HL-60 (cell line): ENCODE measurements at regions not wholly inside any gene's neighbourhood (a gene's known extent, or its start where the extent isn't known, plus 50 kb on each side); places are given as distances from the start of the nearest gene placed in this dataset.

ENCODE experiments used
- DNase-seq, 2 experiments: peaks; one replicate each; pipeline ENCODE4 v3.0.0-alpha.2; 2010 to 2020; ENCODE audit warnings: low read depth in 1 of 2, low spot score in 1 of 2
- H3K27ac ChIP-seq: fragments of 250-450 bp; sonication (Bioruptor Pico); replicated peaks from 2 replicates; pipeline ENCODE4 v1.5.1; 2020; ENCODE audit warnings: mild to moderate bottlenecking, moderate library complexity
- H3K27me3 ChIP-seq: fragments of 250-450 bp; sonication (Bioruptor Pico); 2 replicates; pipeline ENCODE4 v1.5.1; 2021; ENCODE audit warnings: mild to moderate bottlenecking, moderate library complexity; ENCODE audit not compliant: insufficient read depth, poor library complexity, severe bottlenecking
- H3K4me3 ChIP-seq: replicated peaks from 2 replicates; pipeline ENCODE4 v1.5.1; 2011; ENCODE audit warnings: mild to moderate bottlenecking, control low read depth, low read length; ENCODE audit not compliant: insufficient read depth
- GABPA ChIP-seq: IDR thresholded peaks from 2 replicates; pipeline ENCODE4 v1.6.1; 2012; ENCODE audit warnings: low read depth
- POLR2AphosphoS5 ChIP-seq: IDR thresholded peaks from 2 replicates; pipeline ENCODE4 v1.6.1; 2012; ENCODE audit warnings: low read depth
- SPI1 ChIP-seq: IDR thresholded peaks from 2 replicates; pipeline ENCODE4 v1.6.1; 2012; ENCODE audit warnings: low read depth, mild to moderate bottlenecking, borderline replicate concordance
- TF ChIP-seq, protein P1 (sequence below): IDR thresholded peaks from 2 replicates; pipeline ENCODE4 v1.6.1; 2012; ENCODE audit warnings: low read depth; ENCODE audit not compliant: insufficient replicate concordance
- TF ChIP-seq, protein P2 (sequence below): IDR thresholded peaks from one replicate; pipeline ENCODE4 v1.5.1; 2011; ENCODE audit warnings: low read length, control low read depth, inconsistent platforms; ENCODE audit not compliant: insufficient read depth

DNA sequence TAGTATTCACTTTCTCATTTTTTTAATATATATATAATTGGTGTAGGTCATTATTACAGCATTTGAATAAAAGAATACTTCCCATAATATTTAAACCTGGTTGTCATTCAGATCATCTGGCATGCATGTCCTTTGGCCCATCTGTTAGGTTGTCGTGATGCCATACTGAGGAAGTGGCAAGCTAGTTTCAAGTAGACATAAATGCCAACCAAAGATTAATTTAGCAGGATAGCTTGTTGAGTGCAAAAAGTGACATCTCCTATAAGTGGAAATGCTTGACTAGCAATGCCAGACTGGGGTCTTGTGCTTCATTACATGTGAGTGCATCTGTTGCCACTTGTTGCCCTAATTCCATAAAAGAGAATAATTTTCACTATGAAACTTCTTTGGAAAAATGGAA lies 1044.7 kb downstream of the GRIK2 start:
- no peaks in the 10 kb centered on the region for H3K27me3 ChIP-seq
- H3K4me3 ChIP-seq: no peak overlapping the region
- TF ChIP-seq GABPA (no peak), SPI1 (no peak), POLR2AphosphoS5 (no peak)
- TF ChIP-seq, protein P1, sequence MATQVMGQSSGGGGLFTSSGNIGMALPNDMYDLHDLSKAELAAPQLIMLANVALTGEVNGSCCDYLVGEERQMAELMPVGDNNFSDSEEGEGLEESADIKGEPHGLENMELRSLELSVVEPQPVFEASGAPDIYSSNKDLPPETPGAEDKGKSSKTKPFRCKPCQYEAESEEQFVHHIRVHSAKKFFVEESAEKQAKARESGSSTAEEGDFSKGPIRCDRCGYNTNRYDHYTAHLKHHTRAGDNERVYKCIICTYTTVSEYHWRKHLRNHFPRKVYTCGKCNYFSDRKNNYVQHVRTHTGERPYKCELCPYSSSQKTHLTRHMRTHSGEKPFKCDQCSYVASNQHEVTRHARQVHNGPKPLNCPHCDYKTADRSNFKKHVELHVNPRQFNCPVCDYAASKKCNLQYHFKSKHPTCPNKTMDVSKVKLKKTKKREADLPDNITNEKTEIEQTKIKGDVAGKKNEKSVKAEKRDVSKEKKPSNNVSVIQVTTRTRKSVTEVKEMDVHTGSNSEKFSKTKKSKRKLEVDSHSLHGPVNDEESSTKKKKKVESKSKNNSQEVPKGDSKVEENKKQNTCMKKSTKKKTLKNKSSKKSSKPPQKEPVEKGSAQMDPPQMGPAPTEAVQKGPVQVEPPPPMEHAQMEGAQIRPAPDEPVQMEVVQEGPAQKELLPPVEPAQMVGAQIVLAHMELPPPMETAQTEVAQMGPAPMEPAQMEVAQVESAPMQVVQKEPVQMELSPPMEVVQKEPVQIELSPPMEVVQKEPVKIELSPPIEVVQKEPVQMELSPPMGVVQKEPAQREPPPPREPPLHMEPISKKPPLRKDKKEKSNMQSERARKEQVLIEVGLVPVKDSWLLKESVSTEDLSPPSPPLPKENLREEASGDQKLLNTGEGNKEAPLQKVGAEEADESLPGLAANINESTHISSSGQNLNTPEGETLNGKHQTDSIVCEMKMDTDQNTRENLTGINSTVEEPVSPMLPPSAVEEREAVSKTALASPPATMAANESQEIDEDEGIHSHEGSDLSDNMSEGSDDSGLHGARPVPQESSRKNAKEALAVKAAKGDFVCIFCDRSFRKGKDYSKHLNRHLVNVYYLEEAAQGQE: no peak
- TF ChIP-seq, protein P2, sequence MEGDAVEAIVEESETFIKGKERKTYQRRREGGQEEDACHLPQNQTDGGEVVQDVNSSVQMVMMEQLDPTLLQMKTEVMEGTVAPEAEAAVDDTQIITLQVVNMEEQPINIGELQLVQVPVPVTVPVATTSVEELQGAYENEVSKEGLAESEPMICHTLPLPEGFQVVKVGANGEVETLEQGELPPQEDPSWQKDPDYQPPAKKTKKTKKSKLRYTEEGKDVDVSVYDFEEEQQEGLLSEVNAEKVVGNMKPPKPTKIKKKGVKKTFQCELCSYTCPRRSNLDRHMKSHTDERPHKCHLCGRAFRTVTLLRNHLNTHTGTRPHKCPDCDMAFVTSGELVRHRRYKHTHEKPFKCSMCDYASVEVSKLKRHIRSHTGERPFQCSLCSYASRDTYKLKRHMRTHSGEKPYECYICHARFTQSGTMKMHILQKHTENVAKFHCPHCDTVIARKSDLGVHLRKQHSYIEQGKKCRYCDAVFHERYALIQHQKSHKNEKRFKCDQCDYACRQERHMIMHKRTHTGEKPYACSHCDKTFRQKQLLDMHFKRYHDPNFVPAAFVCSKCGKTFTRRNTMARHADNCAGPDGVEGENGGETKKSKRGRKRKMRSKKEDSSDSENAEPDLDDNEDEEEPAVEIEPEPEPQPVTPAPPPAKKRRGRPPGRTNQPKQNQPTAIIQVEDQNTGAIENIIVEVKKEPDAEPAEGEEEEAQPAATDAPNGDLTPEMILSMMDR: no peak
- no peak for DNase-seq
- H3K27ac ChIP-seq: no peak overlapping the region

DNA sequence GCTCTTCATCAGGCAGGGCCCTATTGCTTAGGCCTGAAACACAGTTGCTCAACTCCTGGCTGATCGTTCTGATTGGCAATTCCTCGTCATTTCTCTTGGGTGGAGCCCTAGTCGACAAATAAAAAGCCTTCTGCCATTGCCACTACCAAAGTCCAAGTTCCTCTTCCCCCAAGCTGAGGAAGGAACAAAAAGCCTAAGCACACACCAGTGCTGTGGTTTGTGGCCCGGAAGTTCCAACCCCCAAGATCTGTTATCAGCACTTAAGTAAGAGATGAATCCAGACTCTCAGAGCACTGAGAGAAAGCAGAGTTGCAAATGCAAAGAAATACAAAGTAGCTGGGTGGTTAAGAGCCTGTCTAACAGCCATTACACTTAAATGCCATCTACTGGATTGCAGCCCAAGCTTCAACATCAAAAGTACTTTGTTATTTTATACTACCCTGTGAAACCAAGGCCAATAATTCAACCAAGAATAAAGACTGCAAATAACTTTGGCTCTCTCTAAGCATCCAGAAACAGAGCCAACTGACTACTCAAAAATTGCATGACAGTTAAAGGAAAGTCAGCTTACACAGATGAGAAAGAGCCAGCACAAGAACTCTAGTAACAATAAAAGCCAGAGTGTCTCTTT lies 1024.0 kb downstream of the GRIK2 start:
- H3K4me3 ChIP-seq: no peak overlapping the region
- H3K27ac ChIP-seq: peak overlapping the region; percentile 77
- DNase-seq: peak; percentile 77 to 95

DNA sequence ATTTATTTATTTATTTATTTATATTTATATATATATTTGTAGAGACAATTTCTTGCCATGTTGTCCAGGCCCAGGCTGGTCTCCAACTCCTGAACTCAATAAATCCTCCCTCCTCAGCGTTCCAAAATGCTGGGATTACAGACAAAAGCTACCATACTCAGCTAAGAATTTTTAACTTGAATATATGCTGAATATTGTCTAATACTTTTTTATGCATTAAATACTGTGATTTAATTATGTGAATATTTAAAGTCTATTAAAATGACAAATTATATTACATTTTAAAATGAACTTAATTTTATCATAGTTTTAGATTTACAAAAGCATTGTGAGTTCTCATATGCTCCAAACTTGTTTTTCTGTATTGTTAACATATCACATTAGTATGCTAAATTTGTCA lies 1022.4 kb downstream of the GRIK2 start:
- TF ChIP-seq, protein P1: no peak
- TF ChIP-seq, protein P2: no peak
- TF ChIP-seq GABPA (no peak), SPI1 (no peak), POLR2AphosphoS5 (no peak)
- no peak for DNase-seq
- Histone ChIP-seq H3K27ac (no peak overlapping the region), H3K27me3 (no peaks in the 10 kb centered on the region), H3K4me3 (no peak overlapping the region)

More for the DNA sequence above, 1024.0 kb downstream of the GRIK2 start:
- TF ChIP-seq GABPA (peak; percentile 68), POLR2AphosphoS5 (no peak), SPI1 (peak; percentile 86; the same call in 1 of the 2 replicates)
- TF ChIP-seq, protein P2: no peak
- TF ChIP-seq, protein P1: no peak
- H3K27me3 ChIP-seq: no peaks in the 10 kb centered on the region
